Fibroblast of skin of right quadriceps (primary cell): ENCODE measurements at regions not wholly inside any gene's neighbourhood (a gene's known extent, or its start where the extent isn't known, plus 50 kb on each side); places are given as distances from the start of the nearest gene placed in this dataset.
"Not testable (repeated sequence)": the region's sequence is repeated elsewhere in the genome, so short reads cannot be mapped to it uniquely, and the experiment has no call there.

Source experiments
- DNase-seq: peaks from one replicate; pipeline ENCODE4 v3.0.0-alpha.2; 2013

DNA sequence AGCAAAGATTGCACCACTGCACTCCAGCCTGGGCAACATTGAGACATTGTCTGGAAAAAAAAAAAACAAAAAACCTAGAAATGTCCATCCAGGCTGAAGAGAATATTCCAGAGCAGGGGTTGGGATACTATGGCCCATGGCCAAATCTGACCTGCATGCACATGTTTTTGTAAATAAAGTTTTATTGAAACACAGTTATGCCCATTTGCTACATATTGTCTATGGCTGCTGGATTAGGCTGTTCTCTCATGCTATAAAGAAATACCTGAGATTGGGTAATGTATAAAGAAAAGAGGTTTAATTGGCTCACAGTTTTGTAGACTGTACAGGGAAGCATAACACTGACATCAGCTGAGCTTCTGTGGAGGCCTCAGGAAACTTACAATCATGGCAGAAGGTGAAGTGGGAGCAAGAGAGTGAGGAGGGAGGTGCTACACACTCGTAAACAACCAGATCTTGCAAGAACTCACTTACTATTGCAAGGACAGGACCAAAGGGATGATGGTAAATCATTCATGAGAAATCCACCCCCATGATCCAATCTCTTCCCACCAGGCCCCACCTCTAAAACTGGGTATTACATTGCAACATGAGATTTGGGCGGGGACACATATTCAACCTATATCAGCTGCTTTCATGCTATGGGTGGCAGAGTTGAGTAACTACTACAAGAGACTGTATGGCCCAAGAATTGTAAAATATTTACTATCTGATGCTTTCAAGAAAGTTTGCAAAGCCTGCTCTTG, 137.8 kb upstream of the ROPN1B start:
- DNase-seq = not testable (repeated sequence)

- DNase-seq = not testable (repeated sequence)
Measured at GRCh38 chr3:125835562-125835961, 133.4 kb upstream of the ROPN1B start.

- peak; percentile 22 for DNase-seq
Measured at GRCh38 chr3:125836011-125836551, 132.9 kb upstream of the ROPN1B start.

- DNase-seq = not testable (repeated sequence)
Measured at GRCh38 chr3:125836786-125837185, 132.2 kb upstream of the ROPN1B start.

- not testable (repeated sequence) for DNase-seq
Measured at GRCh38 chr3:125838857-125839256, 130.1 kb upstream of the ROPN1B start.

DNA sequence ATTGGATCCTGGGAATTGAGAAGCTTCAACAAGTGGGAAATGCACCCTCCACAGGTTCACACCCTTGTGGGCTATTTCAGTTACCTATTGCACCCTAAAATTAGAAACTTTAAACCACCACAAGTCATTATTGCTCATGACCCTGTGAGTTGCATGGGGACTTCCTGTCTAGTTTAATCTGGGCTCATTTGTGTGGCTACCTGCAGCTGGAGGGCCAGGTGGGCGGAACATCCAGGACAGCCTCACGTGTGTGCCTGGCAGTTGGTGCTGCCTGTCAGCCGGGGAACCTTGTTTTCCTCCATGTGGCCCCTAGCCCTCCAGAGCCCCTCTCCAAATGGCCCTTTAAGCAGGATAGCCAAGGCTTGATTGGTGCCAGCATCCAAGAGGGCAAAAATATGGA, 128.5 kb upstream of the ROPN1B start:
- DNase-seq = not testable (repeated sequence)

- not testable (repeated sequence) for DNase-seq
Measured at GRCh38 chr3:125847966-125848365, 121.0 kb upstream of the ROPN1B start.

DNA sequence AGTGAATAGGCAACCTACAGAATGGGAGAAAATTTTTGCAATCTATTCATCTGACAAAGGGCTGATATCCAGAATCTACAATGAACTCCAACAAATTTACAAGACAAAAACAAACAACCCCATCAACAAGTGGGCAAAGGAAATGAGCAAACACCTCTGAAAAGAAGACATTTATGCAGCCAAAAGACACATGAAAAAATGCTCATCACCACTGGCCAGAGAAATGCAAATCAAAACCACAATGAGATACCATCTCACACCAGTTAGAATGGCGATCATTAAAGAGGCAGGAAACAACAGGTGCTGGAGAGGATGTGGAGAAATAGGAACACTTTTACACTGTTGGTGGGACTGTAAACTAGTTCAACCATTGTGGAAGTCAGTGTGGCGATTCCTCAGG, 114.0 kb upstream of the ROPN1B start:
- DNase-seq = not testable (repeated sequence)

DNA sequence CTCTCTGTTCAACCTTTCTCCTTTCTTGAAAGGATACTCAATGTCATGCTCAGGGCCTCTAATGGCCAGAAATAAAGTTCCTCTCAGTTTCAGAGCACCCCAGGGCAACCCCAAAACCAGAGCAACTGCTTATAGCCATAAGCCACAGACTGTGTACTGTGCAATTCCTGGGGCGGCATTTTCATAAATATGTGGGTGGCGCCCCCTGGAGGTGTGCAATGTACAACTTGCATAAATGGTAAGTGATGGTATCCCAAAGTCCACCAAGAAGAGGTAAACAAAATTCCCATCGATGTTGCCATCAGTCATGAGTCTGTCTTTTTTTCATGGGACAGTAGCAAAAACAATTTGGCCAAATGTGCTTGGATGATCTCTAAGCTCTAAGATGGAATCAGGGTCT, 108.4 kb upstream of the ROPN1B start:
- DNase-seq = not testable (repeated sequence)

DNA sequence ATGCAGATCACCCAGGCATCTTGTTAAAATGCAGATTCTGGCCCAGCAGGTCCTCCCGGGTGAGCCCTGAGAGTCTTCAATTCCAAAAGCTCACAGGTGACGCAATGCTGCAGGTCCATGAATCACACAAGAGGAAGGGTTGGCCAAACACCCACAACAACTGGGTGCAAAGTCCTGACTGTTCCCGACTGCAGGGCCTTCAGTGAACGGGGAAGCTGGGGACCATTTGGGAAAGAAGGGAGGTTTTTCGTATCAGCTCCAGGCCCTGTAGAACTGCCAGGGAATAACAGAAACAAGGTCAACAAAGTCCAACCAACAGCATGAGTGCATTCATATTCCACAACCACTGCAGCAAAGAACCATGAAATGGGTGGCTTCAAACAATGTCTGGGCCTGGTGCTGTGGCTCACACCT, 106.1 kb upstream of the ROPN1B start:
- DNase-seq = peak; percentile 10

DNA sequence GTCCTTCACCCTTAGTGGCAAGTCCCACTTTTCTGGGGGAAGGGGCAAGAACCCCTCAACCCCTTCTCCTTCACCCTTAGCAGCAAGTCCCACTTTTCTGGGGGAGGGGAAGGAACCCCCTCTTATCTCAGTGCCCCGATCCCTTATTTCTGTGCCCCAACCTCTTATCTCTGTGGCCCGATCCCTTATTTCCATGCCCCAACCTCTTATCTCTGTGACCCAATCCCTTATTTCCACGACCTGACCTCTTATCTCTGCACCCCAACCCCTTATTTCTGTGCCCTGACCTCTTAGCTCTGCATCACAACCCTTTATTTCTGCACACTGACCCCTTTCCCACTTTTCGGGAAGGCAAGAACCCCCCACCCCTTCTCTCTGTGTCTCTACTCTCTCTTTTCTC, 104.4 kb upstream of the ROPN1B start:
- not testable (repeated sequence) for DNase-seq

DNA sequence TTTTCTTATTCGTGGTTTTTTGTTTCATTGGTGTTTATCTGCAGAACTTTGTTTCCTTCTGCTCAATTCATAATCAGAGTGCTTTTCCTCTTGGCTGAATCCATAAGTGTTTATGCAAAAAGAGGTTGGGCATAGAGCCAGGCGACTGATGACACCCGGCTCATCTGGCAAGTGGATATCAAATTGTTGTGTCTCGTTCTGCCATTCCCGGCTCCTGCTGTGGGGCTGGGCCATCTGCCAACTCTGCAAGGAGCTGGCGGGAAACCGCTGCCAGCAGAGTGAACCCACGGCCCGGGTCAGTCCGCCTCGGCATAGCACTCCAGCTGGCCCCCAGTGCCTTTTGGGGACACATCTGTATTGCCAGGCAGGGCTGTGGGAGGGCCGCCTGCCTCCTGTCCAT, 83.0 kb upstream of the ROPN1B start:
- DNase-seq = peak; percentile 83

DNA sequence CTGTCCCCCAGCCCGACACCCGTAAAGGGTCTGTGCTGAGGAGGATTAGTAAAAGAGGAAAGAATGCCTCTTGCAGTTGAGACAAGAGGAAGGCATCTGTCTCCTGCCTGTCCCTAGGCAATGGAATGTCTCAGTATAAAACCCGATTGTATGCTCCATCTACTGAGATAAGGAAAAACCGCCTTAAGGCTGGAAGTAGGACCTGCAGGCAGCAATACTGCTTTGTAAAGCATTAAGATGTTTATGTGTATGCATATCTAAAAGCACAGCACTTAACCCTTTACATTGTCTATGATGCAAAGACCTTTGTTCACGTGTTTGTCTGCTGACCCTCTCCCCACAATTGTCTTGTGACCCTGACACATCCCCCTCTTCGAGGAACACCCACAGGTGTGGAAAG, 69.8 kb upstream of the ROPN1B start:
- DNase-seq = not testable (repeated sequence)

DNA sequence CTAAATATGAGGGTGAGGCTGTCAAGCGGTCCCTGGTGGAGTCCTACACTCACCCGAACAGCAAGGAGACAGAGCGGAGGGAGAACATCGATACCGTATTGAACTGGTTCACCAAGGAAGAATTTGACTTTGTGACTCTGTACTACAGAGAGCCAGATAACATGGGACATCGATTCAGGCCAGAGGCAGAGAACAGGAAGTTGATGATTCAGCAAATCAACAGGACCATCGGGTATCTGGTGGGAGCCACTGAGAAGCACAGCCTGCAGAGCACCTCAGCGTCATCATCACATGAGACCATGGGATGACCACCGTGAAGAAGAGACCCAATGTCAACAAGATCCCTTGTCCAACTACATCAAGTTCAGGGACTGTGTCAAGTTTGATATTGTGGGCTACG, 67.5 kb upstream of the ROPN1B start:
- not testable (repeated sequence) for DNase-seq

- DNase-seq = not testable (repeated sequence)
Measured at GRCh38 chr3:125903780-125904455, 65.1 kb upstream of the ROPN1B start.

DNA sequence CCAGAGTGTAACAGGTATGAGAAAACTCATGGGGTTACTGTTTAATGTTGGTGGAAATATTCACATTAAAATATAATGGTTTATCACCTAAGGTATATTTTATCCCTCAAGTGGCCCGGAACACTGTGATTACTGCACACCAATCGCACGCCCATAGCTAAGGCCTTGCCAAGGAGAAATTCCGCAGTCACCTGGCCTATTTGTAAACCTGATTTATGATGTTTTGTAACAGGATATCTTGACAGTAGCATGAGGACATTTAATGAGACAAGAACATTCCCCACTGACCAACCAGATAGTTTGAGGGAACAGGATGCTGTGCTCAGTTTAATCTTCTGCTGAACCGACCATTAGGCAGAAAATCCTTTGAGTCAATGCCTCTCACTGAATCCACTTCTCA, 61.7 kb upstream of the ROPN1B start:
- not testable (repeated sequence) for DNase-seq

- not testable (repeated sequence) for DNase-seq
Measured at GRCh38 chr3:125910851-125911250, 58.1 kb upstream of the ROPN1B start.

DNA sequence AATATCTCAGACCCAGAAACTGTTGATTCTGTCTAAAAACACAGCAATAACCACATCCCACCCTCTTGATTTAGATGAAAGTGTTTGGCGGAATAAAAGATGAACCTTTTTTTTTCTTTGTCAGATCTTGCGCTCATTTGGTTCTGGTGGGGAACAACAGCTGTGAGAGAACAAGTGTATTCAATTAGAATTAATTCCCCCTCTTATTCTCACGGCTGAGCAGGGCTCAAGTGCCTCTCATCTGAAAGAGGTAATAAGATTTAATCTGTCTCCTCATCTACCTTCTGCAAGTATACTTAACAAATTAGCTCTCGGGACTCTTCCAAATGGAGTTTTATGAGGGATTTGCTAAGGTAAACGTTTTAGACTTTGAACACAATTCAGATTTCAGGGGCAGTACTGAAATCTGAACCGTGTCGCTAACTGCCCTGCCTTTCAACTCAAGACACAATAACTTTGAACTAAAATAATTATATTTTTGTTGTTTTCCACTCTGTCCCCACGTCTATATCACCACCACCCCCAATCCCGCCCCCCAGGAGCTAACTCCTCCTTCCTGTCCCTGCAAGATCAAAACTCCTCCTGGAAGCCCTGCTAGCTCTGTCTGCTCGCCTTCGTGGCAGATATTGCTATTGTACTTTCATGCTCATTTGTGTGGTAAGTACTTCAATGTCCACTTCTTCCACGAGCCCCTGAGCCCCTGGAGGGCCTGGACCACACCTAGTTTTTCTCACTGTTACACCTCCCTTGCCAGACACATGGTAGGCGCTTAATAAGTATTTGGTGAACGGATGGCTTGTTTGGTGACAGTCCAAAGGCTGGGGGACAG, 54.2 kb upstream of the ROPN1B start:
- peak; percentile 48 for DNase-seq

DNA sequence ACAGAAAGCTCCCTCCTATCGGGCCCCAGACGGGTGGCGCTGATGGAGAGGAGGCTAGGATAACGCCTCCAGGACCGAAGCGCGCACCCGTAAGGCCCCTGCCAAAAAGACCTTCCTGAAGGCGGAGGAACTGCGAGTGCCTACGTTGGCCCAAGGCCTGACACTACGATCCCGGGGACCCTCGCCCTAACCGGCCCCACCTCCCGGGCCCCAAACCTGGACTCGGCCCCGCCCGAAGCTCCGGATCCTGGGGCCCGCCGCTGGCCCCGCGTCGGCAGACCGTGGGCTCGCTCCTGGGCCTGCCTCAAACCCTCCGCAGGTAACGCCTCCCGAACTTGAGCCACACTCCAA, 53.6 kb upstream of the ROPN1B start:
- DNase-seq = not testable (repeated sequence)

DNA sequence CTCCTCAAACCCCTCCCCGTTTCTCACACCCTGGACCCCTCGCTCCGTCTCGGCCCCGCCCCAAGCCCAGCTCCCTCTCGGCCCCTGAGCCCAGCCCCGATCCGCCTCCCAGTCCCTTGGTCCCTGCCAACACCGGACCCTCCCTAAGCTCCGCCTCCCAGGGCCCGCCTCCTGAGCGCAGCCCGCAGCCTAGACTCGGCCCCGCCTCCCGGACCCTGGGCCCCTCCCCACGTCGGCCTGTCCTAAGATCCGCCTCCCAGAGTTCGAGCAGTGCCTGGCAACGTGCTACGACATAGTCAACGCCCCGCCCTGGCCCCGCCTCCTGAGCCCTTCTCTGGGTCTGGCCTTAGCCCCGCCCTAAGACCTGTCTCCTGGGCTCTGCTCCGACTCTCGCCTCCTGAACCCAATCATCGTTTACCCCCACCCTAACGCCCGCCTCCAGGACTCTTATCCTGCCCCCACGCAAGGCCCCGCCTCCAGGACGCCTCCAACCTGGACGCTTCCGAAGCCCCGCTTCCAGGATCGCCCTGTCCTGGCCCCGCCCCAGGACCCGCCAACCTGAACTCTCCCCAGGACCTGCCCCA, 53.1 kb upstream of the ROPN1B start:
- peak; percentile 99 for DNase-seq

DNA sequence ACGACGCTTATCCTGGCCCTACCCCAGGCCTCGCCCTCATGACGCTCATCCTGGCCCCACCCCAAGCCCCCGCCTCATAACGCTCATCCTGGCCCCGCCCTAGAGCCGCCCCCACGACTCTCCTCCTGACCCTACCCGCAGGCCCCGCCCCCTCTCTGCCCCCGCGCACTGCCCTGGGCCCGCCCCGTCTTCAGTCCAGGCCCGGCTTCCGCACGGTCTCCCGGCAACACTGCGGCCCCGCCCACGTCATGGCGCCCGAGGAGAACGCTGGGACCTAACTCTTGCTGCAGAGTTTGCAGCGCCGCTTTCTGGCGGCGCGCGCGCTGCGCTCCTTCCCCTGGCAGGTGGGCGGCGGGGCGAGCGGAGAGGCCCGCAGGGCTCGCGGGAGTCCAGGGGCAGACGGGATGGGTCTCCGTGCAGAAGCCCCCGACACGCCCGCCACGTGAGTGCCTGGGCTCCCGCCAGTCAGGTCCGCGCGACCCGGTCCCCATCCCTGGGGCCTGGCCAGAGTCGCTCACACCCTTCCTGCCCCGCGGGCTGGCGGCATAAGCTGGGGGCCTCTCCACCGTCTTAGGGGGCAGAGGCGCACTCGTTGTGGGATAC, 52.5 kb upstream of the ROPN1B start:
- DNase-seq = peak; percentile 97

DNA sequence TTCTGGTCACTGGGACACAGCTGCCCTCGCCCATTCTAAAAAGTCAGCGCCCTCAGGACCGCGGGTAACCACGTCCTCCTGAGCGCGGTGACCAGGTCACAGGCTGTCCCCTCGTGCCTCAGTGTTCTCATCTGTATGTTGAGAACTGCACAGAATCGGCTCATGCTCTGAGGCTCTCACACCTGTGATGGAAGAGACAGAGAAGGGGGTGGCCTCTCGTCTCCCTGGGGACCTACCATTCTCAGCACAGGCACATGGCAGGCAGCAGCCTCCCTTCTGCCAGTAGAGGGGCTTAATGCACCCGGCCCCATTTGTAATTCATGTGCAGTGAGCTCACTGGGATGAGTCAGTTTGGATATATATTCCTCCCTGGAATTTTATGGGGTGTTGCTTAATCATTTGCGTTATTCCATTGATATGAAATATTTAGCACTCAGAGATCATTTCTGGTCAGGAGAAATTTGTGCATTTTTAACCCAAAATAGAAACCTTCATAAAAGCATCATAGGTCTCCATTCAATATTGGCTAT, 51.9 kb upstream of the ROPN1B start:
- peak; percentile 90 for DNase-seq
